AG04449 (cell line): ENCODE measurements at regions not wholly inside any gene's neighbourhood (a gene's known extent, or its start where the extent isn't known, plus 50 kb on each side); places are given as distances from the start of the nearest gene placed in this dataset.

Experiments used
- CTCF ChIA-PET: fragments of 350-600 bp; formaldehyde crosslinking; extraction: SDS; loops from one replicate; lab custom pipeline; 2021; ENCODE audit warnings: antibody characterized with exemption; lab: Yijun Ruan, JAX
- POLR2A ChIA-PET: fragments of 400-600, 350-600 bp; formaldehyde crosslinking; extraction: SDS; loops from one replicate; lab custom pipeline; 2020; ENCODE audit warnings: antibody characterized with exemption, inconsistent platforms; lab: Yijun Ruan, JAX
- DNase-seq: peaks from one replicate; pipeline ENCODE4 v3.0.0-alpha.2; 2010; ENCODE audit warnings: low read depth, low spot score
- H3K4me3 ChIP-seq: 2 replicates; pipeline ENCODE4 v1.5.1; 2011; ENCODE audit warnings: low read depth, mild to moderate bottlenecking, control low read depth, low read length
- CTCF ChIP-seq: IDR thresholded peaks from one replicate; pipeline ENCODE4 v1.5.1; 2011; ENCODE audit warnings: mild to moderate bottlenecking, moderate library complexity, low read length, control low read depth, inconsistent platforms; ENCODE audit not compliant: insufficient read depth; ENCODE audit errors: missing control alignments

DNA sequence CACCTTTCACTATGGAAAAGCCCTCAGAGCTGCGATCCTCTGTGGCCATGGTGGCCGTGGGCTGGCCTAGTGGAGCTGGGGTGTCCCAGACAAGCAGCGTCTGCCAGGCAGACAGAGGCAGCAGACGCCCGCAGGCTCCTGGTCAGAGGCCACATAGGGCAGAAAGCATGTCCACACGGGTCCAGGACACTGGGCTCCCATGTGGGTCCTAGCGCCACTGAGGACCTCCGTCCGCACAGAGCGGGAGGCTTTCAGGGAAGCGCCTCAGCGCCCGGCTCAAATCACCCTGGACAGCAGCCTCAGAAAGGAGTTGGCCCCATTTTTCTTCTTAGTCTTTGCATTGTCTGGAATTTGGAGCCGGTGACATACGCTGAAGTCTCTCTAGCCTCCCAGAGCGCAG, 389.7 kb downstream of the BRD1 start:
- no peak for DNase-seq
- H3K4me3 ChIP-seq = no peak overlapping the region
- POLR2A ChIA-PET = no interaction called here
- CTCF ChIA-PET = no interaction called here
- TF ChIP-seq CTCF = no peak

DNA sequence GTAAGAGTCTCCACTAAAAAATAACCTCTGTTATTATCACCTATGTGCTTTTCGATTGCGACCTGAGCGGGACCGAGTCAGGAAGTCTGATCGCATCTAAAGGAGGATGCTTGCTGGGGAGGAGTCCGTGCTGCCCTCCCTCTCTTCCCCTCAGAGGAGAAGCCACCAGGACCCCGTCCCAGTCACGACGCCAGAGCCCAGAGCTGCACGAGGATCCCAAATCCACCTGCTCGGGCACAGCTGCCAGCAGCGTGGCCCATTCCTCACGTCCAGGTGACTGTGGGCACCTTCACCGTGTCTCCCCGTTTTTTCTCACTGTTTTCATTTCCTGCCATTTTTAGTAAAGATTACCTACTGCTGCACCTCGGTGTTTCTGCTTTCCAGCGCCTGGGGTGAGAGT, 390.3 kb downstream of the BRD1 start:
- TF ChIP-seq CTCF = no peak
- DNase-seq = no peak
- ChIA-PET POLR2A (no interaction called here), CTCF (no interaction called here)
- no peak overlapping the region for H3K4me3 ChIP-seq

- CTCF ChIA-PET = no interaction called here
- TF ChIP-seq CTCF = no peak
- DNase-seq = no peak
- no peak overlapping the region for H3K4me3 ChIP-seq
- POLR2A ChIA-PET = no interaction called here
These were observed 391.6 kb downstream of the BRD1 start for GRCh38 chr22:49436056-49436455.

- no peak for DNase-seq
- H3K4me3 ChIP-seq = no peak overlapping the region
- ChIA-PET CTCF (no interaction called here), POLR2A (no interaction called here)
- TF ChIP-seq CTCF = no peak
These were observed 392.1 kb downstream of the BRD1 start for GRCh38 chr22:49435596-49435995.

DNA sequence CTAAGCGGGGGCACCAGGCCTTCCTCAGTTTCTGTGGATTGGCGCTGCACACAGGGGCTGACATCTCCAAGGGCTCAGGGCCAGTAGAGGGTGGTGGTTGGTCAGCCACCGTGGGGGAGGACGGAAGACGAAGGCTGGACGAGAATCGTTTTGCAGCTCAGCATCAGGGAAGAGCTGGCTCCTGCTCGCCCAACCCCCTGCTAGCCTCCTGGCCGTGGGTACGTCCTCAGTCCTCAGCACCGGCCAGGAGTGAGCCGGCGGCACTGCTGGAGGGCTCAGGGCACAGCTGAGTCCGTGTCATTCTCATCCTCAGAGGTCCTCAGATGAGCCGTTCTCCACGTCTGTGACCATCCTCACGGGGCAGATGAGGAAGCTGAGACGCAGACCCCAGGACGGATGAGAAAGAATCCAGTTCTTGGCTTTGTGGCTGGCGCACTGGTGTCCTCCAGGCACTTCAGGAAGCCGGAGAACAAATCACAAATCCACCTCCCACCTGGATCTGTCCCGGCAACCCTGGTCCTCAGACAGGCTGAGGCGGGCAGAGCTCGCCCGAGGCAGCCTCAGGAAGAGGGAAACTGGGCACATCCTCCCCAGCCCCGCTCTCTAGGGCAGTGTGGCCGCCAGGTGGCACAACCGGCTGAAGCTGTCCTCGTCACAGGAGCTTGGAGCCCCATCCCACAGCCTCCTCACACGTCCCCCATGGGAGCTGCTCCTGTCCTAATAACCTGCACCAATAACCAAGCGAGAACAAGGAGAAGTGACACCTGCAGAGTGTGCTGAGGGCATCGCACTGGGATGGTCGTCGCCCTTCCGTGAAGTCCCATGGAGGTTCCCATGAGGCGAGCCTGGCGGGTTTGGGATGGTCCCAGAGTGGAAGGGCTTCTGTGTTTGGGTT, 393.7 kb downstream of the BRD1 start:
- POLR2A ChIA-PET = no interaction called here
- no peak overlapping the region for H3K4me3 ChIP-seq
- CTCF ChIA-PET = no interaction called here
- DNase-seq = no peak
- TF ChIP-seq CTCF = no peak

DNA sequence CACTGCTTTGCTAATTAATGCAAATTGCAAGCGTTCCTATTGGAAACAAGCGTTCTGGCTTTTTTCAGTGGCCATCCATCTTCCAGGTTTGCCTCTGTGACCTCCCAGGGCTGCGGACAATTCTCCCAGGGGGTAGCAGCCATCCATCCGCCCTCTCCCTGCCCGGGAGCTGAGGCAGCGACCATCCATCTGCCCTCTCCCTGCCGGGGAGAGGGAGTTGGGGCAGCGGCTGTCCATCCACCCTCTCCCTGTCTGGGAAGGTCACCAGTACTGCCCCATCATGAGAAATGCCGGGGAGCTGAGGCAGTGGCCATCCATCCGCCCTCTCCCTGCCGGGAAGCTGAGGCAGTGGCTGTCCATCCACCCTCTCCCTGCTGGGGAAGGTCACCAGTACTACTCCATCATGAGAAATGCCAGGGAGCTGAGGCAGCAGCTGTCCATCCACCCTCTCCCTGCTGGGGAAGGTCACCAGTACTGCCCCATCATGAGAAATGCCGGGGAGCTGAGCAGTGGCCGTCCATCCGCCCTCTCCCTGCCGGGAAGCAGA, 394.7 kb downstream of the BRD1 start:
- POLR2A ChIA-PET = no interaction called here
- CTCF ChIA-PET = no interaction called here
- no peak for DNase-seq
- no peak for TF ChIP-seq CTCF
- no peak overlapping the region for H3K4me3 ChIP-seq
